ENCODE measurements at regions not wholly inside any gene's neighbourhood (a gene's known extent, or its start where the extent isn't known, plus 50 kb on each side); places are given as distances from the start of the nearest gene placed in this dataset.

DNA sequence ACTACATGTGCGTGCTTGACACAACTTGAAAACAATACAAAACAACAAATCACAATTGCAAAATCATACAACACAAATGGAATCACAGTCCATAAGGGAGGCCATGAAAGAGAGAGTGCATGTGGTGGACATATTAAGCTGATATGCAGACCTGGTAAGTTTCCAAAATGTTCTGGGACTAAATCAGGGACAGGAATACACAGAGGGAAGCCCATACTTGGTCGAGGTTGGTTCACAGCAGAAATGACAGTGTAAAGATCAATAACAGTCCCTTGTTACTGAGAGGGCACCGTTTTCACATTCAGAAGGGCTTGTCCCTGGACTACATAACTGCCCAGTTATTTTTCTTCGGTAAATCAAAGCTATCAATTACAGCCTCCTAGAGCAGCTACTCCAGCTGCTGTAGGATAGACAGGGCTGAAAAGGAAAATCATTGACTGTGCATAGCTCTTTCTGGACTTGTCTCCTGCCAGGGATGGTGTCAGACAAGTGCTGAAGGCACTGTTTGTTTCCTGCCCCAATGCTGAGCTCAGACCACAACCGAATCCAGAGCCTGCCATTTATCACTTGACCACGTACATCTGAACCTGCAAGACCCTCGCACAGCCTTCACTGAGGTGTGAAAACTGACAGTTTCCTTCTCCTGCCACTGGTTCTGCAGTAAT is 79.5 kb upstream of the KCNMB2 start:
- no peak for DNase-seq

- no peak for DNase-seq
Measured at GRCh38 chr3:178457511-178457910, 78.7 kb upstream of the KCNMB2 start.

DNA sequence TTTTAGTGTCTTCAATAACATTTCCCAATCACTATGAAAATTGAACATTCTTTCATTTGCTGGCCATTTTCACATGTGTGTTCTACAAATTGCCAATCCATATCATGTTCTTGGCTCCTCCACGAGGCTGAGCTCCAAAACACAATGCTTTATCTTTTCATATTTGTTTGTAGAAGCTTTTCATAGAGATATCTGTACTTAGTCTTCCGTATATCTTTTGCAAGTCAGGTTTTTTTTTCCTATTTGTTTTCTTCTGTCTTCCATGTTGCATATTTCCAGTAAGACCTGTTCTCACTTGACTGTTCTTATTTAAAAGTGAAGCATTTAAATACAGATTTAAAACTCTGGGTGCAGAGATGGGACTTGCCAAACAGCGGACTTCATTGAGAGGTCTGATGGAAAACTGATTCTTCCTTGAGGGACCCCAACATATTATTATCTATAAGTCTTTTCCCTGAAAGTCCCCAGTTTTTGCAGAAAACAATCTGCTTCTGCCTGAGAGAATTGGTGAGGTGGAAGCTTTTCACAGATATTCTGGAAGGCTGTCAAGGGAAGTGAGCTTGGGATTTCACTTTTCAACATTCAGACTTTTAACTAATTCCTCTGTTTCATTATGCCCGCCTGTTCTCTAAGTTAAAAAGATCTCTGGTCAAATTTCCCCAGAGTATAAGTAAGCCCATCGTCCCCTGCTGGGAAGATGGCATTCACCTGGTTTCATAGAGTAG is 77.8 kb upstream of the KCNMB2 start:
- no peak for DNase-seq

GRCh38 chr3:178459038-178459410 is 77.2 kb upstream of the KCNMB2 start:
- DNase-seq = no peak

GRCh38 chr3:178465260-178466180 is 70.7 kb upstream of the KCNMB2 start:
- DNase-seq = no peak

DNA sequence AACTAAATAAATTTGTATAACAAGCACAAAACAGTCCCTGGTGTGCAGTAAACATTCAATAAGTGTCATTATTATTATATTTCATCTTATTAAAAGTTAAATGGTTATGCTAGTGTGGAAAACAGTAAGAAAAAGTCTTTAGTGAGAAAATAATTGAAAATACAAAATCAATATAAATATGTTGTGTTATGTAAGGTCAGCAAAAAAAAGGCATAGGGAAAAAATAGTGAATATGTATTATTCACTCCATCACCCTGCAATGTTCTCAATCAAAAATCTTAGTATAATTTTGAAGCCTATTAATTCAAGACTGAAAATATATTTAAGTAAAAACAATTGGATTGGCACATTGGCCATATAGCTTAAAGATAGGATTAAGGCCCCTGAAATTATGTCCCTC is 63.3 kb upstream of the KCNMB2 start:
- no peak for DNase-seq

GRCh38 chr3:178474526-178474925 is 61.7 kb upstream of the KCNMB2 start:
- DNase-seq = no peak

GRCh38 chr3:178475062-178475461 is 61.2 kb upstream of the KCNMB2 start:
- no peak for DNase-seq

DNA sequence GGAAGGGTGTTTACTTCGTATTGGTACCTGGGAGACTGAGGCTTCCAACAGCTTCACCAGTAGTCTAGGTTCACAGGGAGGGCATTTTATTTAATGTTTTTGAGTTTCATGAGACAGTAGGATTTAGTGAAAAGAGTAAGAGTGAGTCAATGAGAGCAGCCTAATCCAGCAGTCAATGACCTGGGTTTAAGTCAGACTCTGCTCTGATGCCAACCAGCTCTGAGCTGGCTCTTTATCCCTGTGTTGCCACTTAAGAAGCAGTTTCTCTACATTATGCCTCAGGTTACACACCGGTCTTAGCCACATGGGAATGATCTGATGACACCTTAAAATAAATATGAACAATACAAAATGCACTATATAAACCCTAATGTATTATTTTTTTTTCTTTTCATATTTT is 59.4 kb upstream of the KCNMB2 start:
- no peak for DNase-seq

DNA sequence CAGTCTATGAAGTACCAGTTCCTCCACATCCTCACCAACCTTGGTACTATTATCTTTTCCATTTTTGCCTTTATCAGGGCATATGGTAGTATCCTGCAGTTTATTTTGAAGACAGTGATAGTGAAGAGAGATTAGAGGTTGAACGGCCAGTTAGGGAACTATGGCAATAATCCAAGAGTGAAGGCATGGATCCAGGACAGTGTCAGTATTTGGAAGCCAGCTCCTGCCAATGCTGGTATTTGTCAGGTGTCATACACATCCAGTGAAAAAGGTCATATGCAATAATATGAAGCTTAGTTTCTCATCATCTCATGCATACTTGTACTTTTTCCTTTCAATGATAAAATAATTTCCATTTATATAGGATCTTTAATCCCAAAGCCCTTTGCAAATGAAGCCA is 56.8 kb upstream of the KCNMB2 start:
- no peak for DNase-seq

- no peak for DNase-seq
Measured at GRCh38 chr3:178479860-178480259, 56.4 kb upstream of the KCNMB2 start.

- DNase-seq = no peak
Measured at GRCh38 chr3:178480274-178480673, 56.0 kb upstream of the KCNMB2 start.

- no peak for DNase-seq
Measured at GRCh38 chr3:178480795-178481194, 55.4 kb upstream of the KCNMB2 start.

DNA sequence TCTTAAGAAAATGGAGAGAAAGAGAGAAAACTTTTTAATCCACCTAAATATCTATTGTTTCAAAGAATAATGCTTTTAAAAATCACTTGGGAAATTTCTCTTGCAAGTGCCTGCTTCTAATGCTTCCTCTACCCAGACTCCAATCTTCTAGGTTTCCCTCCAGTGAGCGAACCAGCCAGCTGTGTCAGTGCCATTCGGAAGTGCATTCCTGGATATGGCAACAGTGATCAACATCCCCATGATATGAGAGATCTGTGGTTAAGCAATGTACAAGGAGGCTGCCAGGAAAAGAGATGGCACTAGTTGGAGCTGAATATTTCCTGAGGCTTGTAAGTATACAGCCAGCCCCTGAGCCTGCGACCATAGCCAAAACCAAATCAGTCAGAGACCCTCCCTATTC is 53.3 kb upstream of the KCNMB2 start:
- no peak for DNase-seq

- DNase-seq = no peak
Measured at GRCh38 chr3:178483704-178484103, 52.5 kb upstream of the KCNMB2 start.

GRCh38 chr3:178485756-178486155 is 50.5 kb upstream of the KCNMB2 start:
- DNase-seq = no peak
